ENCODE measurements at regions not wholly inside any gene's neighbourhood (a gene's known extent, or its start where the extent isn't known, plus 50 kb on each side); places are given as distances from the start of the nearest gene placed in this dataset.

DNA sequence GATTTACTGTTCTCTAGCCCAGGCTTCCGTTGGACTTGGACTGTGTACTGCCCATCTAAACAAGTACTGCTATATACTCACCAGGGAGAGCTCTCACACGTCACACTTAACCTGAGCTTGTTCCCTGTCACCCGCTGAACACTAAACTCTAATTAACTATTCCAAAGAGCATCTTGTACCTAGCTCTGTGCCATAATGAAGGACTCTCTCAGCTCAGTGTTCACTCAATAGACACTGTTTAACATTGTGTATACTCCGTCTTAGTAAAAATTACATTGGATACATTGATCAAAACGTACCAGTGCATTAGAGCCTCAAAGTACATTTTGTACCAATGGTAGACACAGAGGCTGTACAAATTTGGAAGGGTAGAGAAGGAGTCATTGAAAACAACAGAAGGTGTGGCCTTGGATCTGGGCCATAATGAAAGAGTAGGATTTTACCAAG lies 55.4 kb upstream of the EPHA7 start:
- TF ChIP-seq SP1 (IDR thresholded peaks at IDR 0.05) (no peak), FOXK2 (IDR thresholded peaks at IDR 0.05) (no peak), FOXA1 (IDR thresholded peaks at IDR 0.05) (no peak), L3MBTL2 (conservative IDR thresholded peaks at IDR 0.05) (no peak), CTBP1 (IDR thresholded peaks at IDR 0.05; ENCODE audit: borderline replicate concordance) (no peak), FOXM1 (IDR thresholded peaks at IDR 0.05; ENCODE audit: borderline replicate concordance) (no peak), HDGF (IDR thresholded peaks at IDR 0.05; ENCODE audit: borderline replicate concordance) (no peak), LEF1 (IDR thresholded peaks at IDR 0.05; ENCODE audit: borderline replicate concordance) (no peak), ARNT (IDR thresholded peaks at IDR 0.05) (no peak), ZNF384 (IDR thresholded peaks at IDR 0.05) (no peak), TARDBP (IDR thresholded peaks at IDR 0.05) (no peak)
- TF ChIP-seq, protein P1, sequence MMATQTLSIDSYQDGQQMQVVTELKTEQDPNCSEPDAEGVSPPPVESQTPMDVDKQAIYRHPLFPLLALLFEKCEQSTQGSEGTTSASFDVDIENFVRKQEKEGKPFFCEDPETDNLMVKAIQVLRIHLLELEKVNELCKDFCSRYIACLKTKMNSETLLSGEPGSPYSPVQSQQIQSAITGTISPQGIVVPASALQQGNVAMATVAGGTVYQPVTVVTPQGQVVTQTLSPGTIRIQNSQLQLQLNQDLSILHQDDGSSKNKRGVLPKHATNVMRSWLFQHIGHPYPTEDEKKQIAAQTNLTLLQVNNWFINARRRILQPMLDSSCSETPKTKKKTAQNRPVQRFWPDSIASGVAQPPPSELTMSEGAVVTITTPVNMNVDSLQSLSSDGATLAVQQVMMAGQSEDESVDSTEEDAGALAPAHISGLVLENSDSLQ (IDR thresholded peaks at IDR 0.05) = no peak
